Activated CD4-positive, alpha-beta T cell treated with anti-CD3 and anti-CD28 coated beads, Interleukin-2, amount 50 U/mL, for 16 hours (primary cell): ENCODE measurements at regions not wholly inside any gene's neighbourhood (a gene's known extent, or its start where the extent isn't known, plus 50 kb on each side); places are given as distances from the start of the nearest gene placed in this dataset.
"Not testable (repeated sequence)": the region's sequence is repeated elsewhere in the genome, so short reads cannot be mapped to it uniquely, and the experiment has no call there.

Experiments used
- DNase-seq: peaks from one replicate; pipeline ENCODE4 v3.0.0-alpha.2; 2020

DNA sequence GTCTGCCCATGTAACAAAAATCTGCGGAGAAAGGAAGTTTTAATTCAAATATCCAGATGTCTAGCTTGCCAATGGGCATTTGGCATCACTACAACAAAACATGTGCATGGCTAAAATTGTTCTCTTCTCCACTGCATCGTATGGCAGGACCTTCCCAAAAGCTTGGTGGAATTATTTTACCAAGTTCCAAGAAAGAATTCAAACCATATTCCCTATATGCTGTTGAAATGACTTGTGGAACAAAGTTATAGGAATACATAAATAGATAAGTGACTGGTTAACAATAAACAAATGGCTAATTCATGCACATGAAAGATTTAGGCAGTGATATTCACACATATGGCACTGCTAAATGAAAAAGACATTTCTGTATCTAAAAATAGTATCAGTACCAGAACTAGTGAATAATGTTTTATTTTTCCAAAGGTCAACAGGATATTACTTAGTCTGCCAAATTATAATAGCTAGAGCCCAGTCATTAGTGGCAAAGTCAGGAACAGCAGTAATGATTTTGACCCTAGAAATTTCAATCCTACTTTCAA lies 425.4 kb upstream of the VRK2 start:
- no peak for DNase-seq

GRCh38 chr2:57622009-57622408 lies 424.6 kb upstream of the VRK2 start:
- DNase-seq = no peak

GRCh38 chr2:57656198-57656597 lies 390.4 kb upstream of the VRK2 start:
- DNase-seq = no peak

DNA sequence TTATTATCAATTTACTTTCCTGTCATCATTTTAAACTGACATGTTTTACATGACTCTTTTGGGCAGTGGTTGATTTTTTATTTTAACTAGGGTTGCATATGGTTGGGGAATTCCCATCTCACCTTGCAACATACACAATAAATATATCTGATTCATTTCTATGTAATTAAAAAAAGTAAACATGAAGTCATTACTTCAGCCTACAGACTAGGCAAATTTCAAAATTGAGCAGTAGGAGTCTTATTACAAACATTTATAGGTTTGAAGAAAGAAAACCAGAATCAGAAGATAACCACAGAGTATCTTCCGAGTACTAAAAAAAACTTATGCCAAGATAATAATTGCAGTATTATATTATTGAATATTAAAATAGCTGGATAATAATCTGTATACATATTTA lies 377.0 kb upstream of the VRK2 start:
- no peak for DNase-seq

GRCh38 chr2:57674025-57674424 lies 372.6 kb upstream of the VRK2 start:
- DNase-seq = no peak

- no peak for DNase-seq
Measured at GRCh38 chr2:57674743-57675142, 371.9 kb upstream of the VRK2 start.

DNA sequence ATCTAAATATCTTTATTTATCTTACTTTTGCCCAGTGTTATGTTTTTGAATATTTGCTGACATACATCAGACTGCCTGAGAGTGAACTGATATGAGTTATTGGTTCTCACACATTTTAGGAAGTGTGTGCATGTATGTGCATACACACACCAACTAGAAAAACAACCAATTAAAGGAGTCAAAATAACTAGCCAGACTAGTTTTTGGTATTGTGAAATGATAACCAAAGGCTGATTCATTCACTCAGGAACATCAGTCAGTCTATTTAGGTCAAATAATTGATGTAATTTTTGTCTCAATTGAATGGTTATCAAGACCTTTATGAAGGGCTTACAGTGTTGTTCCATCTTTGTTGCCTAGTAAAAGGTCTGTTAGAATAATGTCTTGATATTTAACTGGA lies 369.3 kb upstream of the VRK2 start:
- no peak for DNase-seq

GRCh38 chr2:57681650-57682049 lies 365.0 kb upstream of the VRK2 start:
- no peak for DNase-seq

- DNase-seq = no peak
Measured at GRCh38 chr2:57685032-57685431, 361.6 kb upstream of the VRK2 start.

DNA sequence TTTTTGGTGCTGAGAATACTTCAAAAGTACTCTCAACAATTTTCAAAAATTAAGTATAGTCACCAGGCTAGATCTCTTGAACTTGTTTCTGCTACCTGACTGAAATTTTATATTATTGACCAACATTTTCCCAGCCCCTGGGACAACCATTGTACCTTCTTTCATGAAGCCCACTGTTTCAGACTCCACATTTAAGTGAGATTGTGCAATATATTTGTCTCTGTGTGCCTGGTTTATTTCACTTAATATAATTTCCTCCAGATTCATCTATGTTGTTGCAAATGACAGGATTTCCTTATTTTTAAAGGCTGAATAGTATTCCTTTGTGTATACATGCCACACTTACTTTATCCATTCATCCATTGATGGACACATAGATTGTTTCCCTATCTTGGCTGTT lies 354.2 kb upstream of the VRK2 start:
- no peak for DNase-seq

DNA sequence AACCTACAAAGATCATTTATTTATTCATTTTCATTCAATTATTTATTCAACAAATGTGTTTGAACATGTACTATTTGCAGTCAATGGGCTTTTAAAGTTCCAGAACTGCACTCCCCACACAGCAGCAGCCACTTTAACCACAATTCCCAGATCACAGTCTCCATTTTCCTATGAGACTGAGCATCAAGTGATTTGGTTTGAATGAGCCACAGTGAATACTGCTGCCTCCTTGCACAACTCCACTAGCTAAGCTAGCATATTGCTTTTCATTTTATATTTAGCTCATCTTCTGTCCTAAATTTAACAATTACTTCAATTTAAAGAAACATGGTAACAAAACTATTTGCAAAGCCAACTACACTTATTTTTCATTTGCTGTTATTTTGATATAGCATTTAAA lies 353.4 kb upstream of the VRK2 start:
- no peak for DNase-seq

GRCh38 chr2:57693965-57694364 lies 352.6 kb upstream of the VRK2 start:
- DNase-seq = no peak

DNA sequence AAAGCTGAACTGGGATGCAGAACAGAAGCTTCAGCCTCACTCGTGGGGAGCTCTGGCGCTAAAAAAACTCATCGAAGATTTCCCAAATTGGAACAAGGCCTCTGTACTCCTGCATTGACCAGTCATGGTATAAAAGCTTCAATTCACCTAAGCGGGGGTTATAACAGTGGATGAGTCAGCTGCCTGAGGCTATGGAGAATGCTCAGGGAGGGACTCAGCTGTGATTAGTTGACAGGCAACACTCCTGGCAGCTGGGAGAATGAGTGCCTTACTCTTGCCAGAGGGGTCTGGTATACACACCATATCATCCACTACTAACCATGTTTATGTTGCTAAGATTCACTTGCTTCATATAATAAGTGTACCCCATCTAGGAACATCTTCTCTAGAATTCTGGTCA lies 350.6 kb upstream of the VRK2 start:
- DNase-seq = no peak

- DNase-seq = no peak
Measured at GRCh38 chr2:57698392-57698791, 348.2 kb upstream of the VRK2 start.

GRCh38 chr2:57698935-57699449 lies 347.6 kb upstream of the VRK2 start:
- no peak for DNase-seq

DNA sequence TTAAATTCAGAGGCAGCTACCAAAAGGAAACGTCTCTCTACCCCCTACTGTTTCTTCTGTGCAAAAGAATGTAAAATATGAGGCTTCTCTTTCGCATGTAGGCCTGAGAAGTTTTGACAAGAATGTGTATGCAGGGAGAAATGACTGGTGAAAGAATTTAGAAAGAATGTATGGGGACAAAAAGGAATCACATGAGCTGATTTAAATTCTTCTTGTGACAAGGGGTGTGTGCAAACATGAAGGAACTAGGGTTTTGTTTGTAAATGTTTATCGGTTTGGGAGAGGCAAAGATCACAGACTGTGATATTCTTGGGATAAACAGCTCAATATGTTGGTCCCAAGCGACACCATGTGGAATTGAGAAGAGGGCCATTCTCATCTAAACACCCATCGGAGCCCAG lies 345.2 kb upstream of the VRK2 start:
- no peak for DNase-seq

GRCh38 chr2:57703407-57703806 lies 343.2 kb upstream of the VRK2 start:
- no peak for DNase-seq

- not testable (repeated sequence) for DNase-seq
Measured at GRCh38 chr2:57707794-57708193, 338.8 kb upstream of the VRK2 start.

DNA sequence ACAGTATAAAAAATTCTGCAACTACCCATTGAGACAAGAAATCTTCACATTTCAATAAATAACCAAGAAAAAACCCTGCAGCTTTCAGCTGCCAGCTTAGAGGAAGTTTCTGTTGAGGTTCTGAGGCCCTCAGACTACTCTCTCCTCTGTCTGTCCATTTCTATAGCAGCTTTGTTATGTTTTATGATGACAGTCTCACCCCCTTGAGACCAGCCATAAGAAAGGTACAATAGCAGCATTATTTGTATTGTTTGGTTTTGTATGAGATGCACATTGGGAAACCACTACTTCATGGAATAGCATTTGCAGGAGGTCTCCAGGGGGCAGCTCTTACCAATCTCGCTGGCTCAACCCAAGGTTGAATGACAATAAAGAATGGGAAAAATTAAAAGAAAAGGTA lies 334.6 kb upstream of the VRK2 start:
- no peak for DNase-seq

GRCh38 chr2:57720728-57721627 lies 325.6 kb upstream of the VRK2 start:
- peak; percentile 51 for DNase-seq

DNA sequence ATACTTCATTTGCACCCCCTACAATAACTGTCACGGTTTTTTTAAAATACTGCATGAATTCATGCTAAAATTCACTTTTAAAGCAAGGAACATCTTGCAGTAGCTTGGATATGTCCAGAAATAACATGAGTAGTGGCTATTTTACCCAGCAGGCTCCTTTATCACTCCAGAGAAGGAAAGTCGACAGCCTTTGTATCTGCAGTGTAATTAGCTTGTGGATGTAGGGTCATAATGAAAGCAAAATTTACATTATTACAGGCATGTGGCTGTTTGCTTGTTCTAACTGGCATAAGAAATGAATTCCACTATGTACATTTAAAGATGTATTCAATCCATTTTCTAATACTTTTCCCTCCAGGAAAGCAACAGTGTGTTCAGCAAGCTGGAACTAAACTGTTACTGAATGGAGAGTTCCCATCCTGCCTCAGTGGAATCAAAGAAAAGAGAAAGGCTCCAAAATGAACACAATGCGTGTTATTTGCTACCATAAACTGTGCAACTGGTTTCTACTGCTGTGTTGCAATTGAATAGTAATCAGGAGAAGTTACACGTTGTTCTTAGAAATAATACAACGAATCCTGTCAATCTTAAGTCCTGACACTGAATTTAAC lies 321.2 kb upstream of the VRK2 start:
- DNase-seq = no peak

DNA sequence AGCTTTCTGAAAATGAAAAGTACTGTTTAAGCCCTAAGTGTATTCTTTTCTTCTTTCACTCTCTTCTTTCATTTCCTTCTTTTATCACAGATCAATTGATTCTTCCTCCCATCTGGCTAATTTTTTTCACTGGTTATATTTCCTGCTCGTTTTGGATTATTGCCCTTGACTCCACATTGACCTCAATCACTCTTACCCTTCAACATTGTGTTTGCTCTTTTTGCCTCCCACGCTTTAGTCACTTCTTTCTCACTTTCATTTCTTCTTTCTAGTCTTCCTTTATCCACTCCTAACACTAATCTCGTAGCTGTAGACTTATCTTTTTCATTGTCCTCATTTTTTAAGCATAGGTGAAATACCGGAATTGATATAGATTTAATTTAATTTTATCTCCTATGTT lies 320.3 kb upstream of the VRK2 start:
- DNase-seq = no peak

DNA sequence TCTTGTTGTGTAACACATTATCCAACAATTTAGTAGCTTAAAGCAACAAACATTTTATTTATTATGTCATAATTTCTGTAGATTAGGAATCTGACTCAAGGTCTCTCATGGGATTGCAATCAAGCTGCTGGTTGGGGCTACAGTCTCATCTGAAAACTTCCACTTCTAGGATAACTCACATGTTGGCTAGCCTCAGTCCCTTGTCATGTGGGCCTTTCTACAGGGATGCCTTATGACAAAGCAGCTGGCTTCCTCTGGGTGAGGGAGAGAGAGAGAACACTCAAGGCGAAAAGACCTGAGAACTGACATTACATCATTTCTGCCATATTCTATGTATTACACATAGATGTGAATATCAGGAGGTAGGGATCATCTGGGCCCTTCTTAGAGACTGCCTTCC lies 317.9 kb upstream of the VRK2 start:
- no peak for DNase-seq

GRCh38 chr2:57733956-57734355 lies 312.6 kb upstream of the VRK2 start:
- DNase-seq = no peak
